CD4-positive, alpha-beta T cell (primary cell): ENCODE measurements at regions not wholly inside any gene's neighbourhood (a gene's known extent, or its start where the extent isn't known, plus 50 kb on each side); places are given as distances from the start of the nearest gene placed in this dataset.

Experiments
- ATAC-seq: fragments of 200-7000 bp; cut with Tn5 transposase; one replicate; pipeline ENCODE4 v1.10.0; 2022; ENCODE audit warnings: mild to moderate bottlenecking; ENCODE audit not compliant: poor library complexity
- CTCF ChIA-PET: fragments of 350-600 bp; sonication (Branson Sonifier 250); formaldehyde crosslinking; loops from one replicate; lab custom pipeline; 2021; ENCODE audit warnings: antibody characterized with exemption, inconsistent platforms; lab: Charles Lee
- POLR2A ChIA-PET: fragments of 350-600 bp; sonication (Branson Sonifier 250); formaldehyde crosslinking; loops from one replicate; lab custom pipeline; 2021; ENCODE audit warnings: antibody characterized with exemption, inconsistent platforms; lab: Charles Lee
- DNase-seq, 14 experiments: peaks; one replicate each; pipeline ENCODE4 v3.0.0-alpha.2; 2013 to 2020; ENCODE audit warnings: mixed read lengths in 2 of 14
- H3K27ac ChIP-seq, 2 donors: one replicate each; pipeline versions ENCODE4 v1.5.1 to v1.7.0; 2013; ENCODE audit warnings: low read length in 2 of 2, low read depth in 1 of 2, mild to moderate bottlenecking in 1 of 2
- H3K27me3 ChIP-seq, 2 experiments: 1 replicate in 1 of 2; 2 replicates in 1 of 2; pipeline versions ENCODE4 v1.6.1 to v1.7.0; 2013; ENCODE audit warnings: low read length in 2 of 2, control low read depth in 1 of 2, mild to moderate bottlenecking in 1 of 2, moderate library complexity in 1 of 2; ENCODE audit not compliant: insufficient read depth in 2 of 2, control insufficient read depth in 1 of 2
- H3K36me3 ChIP-seq: one replicate; pipeline ENCODE4 v1.6.1; 2013; ENCODE audit warnings: low read length, control low read depth; ENCODE audit not compliant: insufficient read depth
- H3K4me1 ChIP-seq: one replicate; pipeline ENCODE4 v1.6.1; 2013; ENCODE audit warnings: low read length, control low read depth; ENCODE audit not compliant: insufficient read depth
- H3K4me3 ChIP-seq: one replicate; pipeline ENCODE4 v1.5.1; 2013; ENCODE audit warnings: mild to moderate bottlenecking, low read length, moderate library complexity
- H3K9me3 ChIP-seq, 2 experiments: 1 replicate in 1 of 2; 2 replicates in 1 of 2; pipeline versions ENCODE4 v1.6.1 to v1.7.0; 2013; ENCODE audit warnings: low read length in 2 of 2, mild to moderate bottlenecking in 2 of 2, control low read depth in 1 of 2, moderate library complexity in 1 of 2; ENCODE audit not compliant: control insufficient read depth in 1 of 2, insufficient read depth in 1 of 2
- H3K27ac Mint-ChIP-seq: one replicate; pipeline ENCODE4 v1.8.0; 2020; ENCODE audit warnings: mixed read lengths
- H3K27me3 Mint-ChIP-seq: one replicate; pipeline ENCODE4 v1.8.0; 2021; ENCODE audit warnings: mixed read lengths
- H3K36me3 Mint-ChIP-seq: one replicate; pipeline ENCODE4 v1.8.0; 2021; ENCODE audit warnings: low read depth, mixed read lengths
- H3K4me1 Mint-ChIP-seq: one replicate; pipeline ENCODE4 v1.8.0; 2021; ENCODE audit warnings: low read depth, mixed read lengths
- H3K4me3 Mint-ChIP-seq: one replicate; pipeline ENCODE4 v1.8.0; 2020; ENCODE audit warnings: mild to moderate bottlenecking, mixed read lengths
- H3K9me3 Mint-ChIP-seq: one replicate; pipeline ENCODE4 v1.8.0; 2020; ENCODE audit warnings: mixed read lengths
- intact Hi-C, 2 experiments: fragments of 100-400 bp; cut with DNase I in 1 of 2; cut with micrococcal nuclease in 1 of 2; formaldehyde crosslinking; loops; one replicate each; pipeline versions ENCODE4 v1.15.1 to v1.9.0; 2023 to 2025; cut with DNase I, micrococcal nuclease
- TF ChIP-seq, protein P1 (sequence below): fragments of 200-600 bp; IDR thresholded peaks from one replicate; pipeline ENCODE4 v1.8.0; 2022; ENCODE audit warnings: antibody characterized with exemption, mild to moderate bottlenecking

GRCh38 chr9:88596376-88596775 is 61.4 kb downstream of the NXNL2 start:
- intact Hi-C loops, result no loop called here
- no peak overlapping the region for H3K27ac Mint-ChIP-seq
- H3K27me3 Mint-ChIP-seq, result peaks cover 37% of the 10 kb centered on the region
- no peak overlapping the region for H3K4me3 Mint-ChIP-seq
- CTCF ChIA-PET, result no interaction called here
- Histone ChIP-seq H3K4me1 (no peaks in the 10 kb centered on the region), H3K27ac (no peak overlapping the region), H3K9me3 (no peaks in the 10 kb centered on the region), H3K4me3 (no peak overlapping the region), H3K36me3 (no peaks in the 10 kb centered on the region), H3K27me3 (peaks cover 4 to 8% of the 10 kb centered on the region in 2 experiments)
- POLR2A ChIA-PET, result no interaction called here
- no peaks in the 10 kb centered on the region for H3K9me3 Mint-ChIP-seq
- DNase-seq, result no peak
- TF ChIP-seq, protein P1, sequence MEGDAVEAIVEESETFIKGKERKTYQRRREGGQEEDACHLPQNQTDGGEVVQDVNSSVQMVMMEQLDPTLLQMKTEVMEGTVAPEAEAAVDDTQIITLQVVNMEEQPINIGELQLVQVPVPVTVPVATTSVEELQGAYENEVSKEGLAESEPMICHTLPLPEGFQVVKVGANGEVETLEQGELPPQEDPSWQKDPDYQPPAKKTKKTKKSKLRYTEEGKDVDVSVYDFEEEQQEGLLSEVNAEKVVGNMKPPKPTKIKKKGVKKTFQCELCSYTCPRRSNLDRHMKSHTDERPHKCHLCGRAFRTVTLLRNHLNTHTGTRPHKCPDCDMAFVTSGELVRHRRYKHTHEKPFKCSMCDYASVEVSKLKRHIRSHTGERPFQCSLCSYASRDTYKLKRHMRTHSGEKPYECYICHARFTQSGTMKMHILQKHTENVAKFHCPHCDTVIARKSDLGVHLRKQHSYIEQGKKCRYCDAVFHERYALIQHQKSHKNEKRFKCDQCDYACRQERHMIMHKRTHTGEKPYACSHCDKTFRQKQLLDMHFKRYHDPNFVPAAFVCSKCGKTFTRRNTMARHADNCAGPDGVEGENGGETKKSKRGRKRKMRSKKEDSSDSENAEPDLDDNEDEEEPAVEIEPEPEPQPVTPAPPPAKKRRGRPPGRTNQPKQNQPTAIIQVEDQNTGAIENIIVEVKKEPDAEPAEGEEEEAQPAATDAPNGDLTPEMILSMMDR, result no peak
- H3K36me3 Mint-ChIP-seq, result no peaks in the 10 kb centered on the region
- H3K4me1 Mint-ChIP-seq, result peaks cover 5% of the 10 kb centered on the region
- ATAC-seq, result no peak

DNA sequence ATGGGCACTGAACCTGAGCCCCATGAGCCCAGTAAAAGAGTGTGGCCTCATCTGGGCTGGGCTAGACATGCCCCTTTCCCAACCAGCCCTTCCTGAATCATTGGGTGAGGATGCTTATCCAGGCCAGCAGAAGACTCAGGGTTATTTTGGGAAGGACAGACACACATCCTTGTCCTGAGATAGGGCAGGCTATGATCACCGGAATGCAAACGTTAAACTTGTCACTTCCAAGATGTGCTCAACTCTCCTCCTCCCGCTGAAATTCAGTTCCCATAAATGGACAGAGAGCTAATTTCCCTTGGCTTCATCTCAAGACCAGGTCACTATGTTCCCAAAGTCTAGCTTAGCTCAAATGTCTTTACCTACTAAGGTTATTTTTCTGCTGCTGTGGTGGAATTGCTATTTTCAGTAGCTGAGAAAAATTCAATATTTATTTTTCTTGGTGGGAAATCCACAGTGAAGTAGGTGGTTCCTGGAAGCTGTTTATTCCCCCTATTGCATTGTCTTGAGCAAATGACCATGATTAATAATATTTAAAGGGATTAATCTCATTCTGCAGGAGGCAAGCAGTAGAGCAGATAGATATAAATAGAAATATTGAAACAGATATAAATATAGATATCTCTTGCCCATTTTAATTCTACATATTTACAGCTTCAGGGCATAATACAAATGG is 70.0 kb downstream of the NXNL2 start:
- Histone ChIP-seq H3K4me1 (no peaks in the 10 kb centered on the region), H3K27me3 (peaks cover 0 to 3% of the 10 kb centered on the region in 2 experiments), H3K9me3 (no peaks in the 10 kb centered on the region), H3K27ac (no peak overlapping the region), H3K4me3 (no peak overlapping the region), H3K36me3 (no peaks in the 10 kb centered on the region)
- Mint-ChIP-seq H3K4me1 (no peaks in the 10 kb centered on the region), H3K27me3 (peaks cover 5% of the 10 kb centered on the region), H3K36me3 (no peaks in the 10 kb centered on the region), H3K4me3 (no peak overlapping the region), H3K9me3 (no peaks in the 10 kb centered on the region), H3K27ac (no peak overlapping the region)
- intact Hi-C loops, result no loop called here
- DNase-seq (no peak), ATAC-seq (no peak)
- TF ChIP-seq, protein P1, result no peak
- ChIA-PET CTCF (no interaction called here), POLR2A (no interaction called here)

DNA sequence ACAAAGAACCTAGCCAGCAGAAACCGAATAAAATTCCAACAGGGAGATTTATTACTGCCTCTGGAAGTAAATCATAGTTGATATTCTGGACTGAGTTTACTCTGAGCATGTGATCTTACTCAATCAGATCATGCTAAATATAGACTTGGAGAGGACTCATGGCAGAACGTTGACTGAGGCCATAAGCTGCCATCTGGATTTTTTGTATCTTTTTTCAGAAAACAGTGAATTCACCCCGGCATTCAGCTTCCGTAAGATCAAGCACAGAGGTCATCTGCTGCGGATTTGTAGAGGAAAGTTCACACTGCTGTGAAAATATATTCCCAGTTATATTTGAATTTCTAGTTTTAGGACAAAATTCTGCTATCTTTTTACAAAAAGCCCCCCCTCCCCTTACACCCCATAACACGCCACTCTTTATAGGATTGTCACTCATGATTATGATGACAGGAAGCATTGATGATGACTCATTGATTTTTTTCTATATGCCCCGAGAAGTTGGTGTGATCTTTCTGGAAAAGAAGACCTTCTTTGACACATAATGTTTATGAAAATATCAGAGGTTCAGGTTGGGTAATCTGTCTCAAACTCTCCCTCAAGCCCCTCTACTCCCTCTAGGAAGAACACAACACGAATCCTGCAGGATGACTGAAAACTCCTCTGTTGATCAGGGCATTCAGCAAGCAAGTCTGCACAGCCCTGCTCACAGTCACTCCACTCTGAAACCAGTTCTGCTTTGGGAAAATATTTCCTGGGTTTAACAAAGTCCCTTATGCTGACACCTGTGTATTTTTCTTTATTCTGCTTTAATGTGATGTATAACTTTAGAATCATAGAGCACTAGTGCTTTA is 70.8 kb downstream of the NXNL2 start:
- Histone ChIP-seq H3K4me3 (no peak overlapping the region), H3K4me1 (no peaks in the 10 kb centered on the region), H3K9me3 (no peaks in the 10 kb centered on the region), H3K27ac (no peak overlapping the region), H3K27me3 (peaks cover 0 to 5% of the 10 kb centered on the region in 2 experiments), H3K36me3 (no peaks in the 10 kb centered on the region)
- TF ChIP-seq, protein P1, result no peak
- intact Hi-C loops, result no loop called here
- ATAC-seq (no peak), DNase-seq (no peak)
- no peaks in the 10 kb centered on the region for H3K36me3 Mint-ChIP-seq
- no peak overlapping the region for H3K27ac Mint-ChIP-seq
- ChIA-PET CTCF (no interaction called here), POLR2A (no interaction called here)
- no peak overlapping the region for H3K4me3 Mint-ChIP-seq
- H3K27me3 Mint-ChIP-seq, result no peaks in the 10 kb centered on the region
- no peaks in the 10 kb centered on the region for H3K9me3 Mint-ChIP-seq
- H3K4me1 Mint-ChIP-seq, result no peaks in the 10 kb centered on the region
